ENCODE measurements at regions not wholly inside any gene's neighbourhood (a gene's known extent, or its start where the extent isn't known, plus 50 kb on each side); places are given as distances from the start of the nearest gene placed in this dataset.

GRCh38 chr3:174540116-174540908 is 318.8 kb upstream of the NAALADL2 start:
- H3K4me1 ChIP-seq (ENCODE audit: control insufficient read depth, insufficient read depth, low read length): no peaks in the 10 kb centered on the region
- ATAC-seq (no peak), DNase-seq (ENCODE audit: low read depth, low spot score) (no peak), FAIRE-seq (no peak)
- H2AFZ ChIP-seq (ENCODE audit: control insufficient read depth, low read depth, low read length): no peak overlapping the region
- intact Hi-C loops (cut with micrococcal nuclease; ENCODE audit: unreplicated experiment) (no loop called here), in situ Hi-C loops (cut with MboI) (no loop called here)
- no peak overlapping the region for H3K4me3 ChIP-seq
- H3K27ac ChIP-seq (ENCODE audit: control insufficient read depth, insufficient read depth): no peak overlapping the region
- no TSS peak for BruUV-seq (replicated peaks)
- ChIA-PET RAD21 (ENCODE audit: unreplicated experiment) (no interaction called here), SMC1A (ENCODE audit: uncharacterized antibody, unreplicated experiment) (interaction anchor here (0.7 kb wide), 1 partner anchor 21 kb away, joined by 3 read pairs; no protein-coding TSS in a partner anchor), CTCF (no interaction called here), POLR2A (interaction anchor here (0.6 kb wide), 1 partner anchor 15 kb away, joined by 5 read pairs; no protein-coding TSS in a partner anchor)
- TF ChIP-seq NR2F1 (conservative IDR thresholded peaks at IDR 0.05): no peak
- TF ChIP-seq LARP7 (IDR thresholded peaks at IDR 0.05): no peak
- no peaks in the 10 kb centered on the region for H3K27me3 ChIP-seq (replicated peaks in 1 of 2; ENCODE audit: control insufficient read depth in 2 of 2, insufficient read depth in 2 of 2, low read length in 1 of 2)
- no peak overlapping the region for H3K4me2 ChIP-seq (ENCODE audit: control insufficient read depth, insufficient read depth)
- WGBS (ENCODE audit: insufficient coverage, insufficient replicate concordance, low lambda C conversion rate, missing lambda C conversion rate): 35% methylated on average over 3 of the region's 3 CpGs
- no peaks in the 10 kb centered on the region for H3K79me2 ChIP-seq (ENCODE audit: control insufficient read depth, insufficient read depth, low read length)
- no peaks in the 10 kb centered on the region for H3K9me3 ChIP-seq (replicated peaks; ENCODE audit: control insufficient read depth, insufficient read depth, low read length)
- no peak overlapping the region for H3K9ac ChIP-seq (ENCODE audit: control insufficient read depth, insufficient read depth, low read length)
- no peaks in the 10 kb centered on the region for H4K20me1 ChIP-seq (ENCODE audit: control insufficient read depth, insufficient read depth)
- no peaks in the 10 kb centered on the region for H3K36me3 ChIP-seq (ENCODE audit: control insufficient read depth in 2 of 2, insufficient read depth in 2 of 2, low read length in 1 of 2)

- no peak overlapping the region for H3K27ac ChIP-seq (ENCODE audit: control insufficient read depth, insufficient read depth)
- TF ChIP-seq PRDM15 (CRISPR knock-in tag; IDR thresholded peaks at IDR 0.05) (no peak), TBL1XR1 (IDR thresholded peaks at IDR 0.05; ENCODE audit: low read depth, low read length) (no peak), RUNX3 (IDR thresholded peaks at IDR 0.05; ENCODE audit: low read length) (no peak)
- intact Hi-C loops (cut with micrococcal nuclease; ENCODE audit: unreplicated experiment): no loop called here
- ATAC-seq (no peak), FAIRE-seq (no peak), DNase-seq (ENCODE audit: low read depth, low spot score) (no peak)
- no peak overlapping the region for H2AFZ ChIP-seq (ENCODE audit: control insufficient read depth, low read depth, low read length)
- no peaks in the 10 kb centered on the region for H3K4me1 ChIP-seq (ENCODE audit: control insufficient read depth, insufficient read depth, low read length)
- ChIA-PET CTCF (no interaction called here), POLR2A (no interaction called here), RAD21 (ENCODE audit: unreplicated experiment) (no interaction called here), SMC1A (ENCODE audit: uncharacterized antibody, unreplicated experiment) (no interaction called here)
- no peaks in the 10 kb centered on the region for H3K36me3 ChIP-seq (ENCODE audit: control insufficient read depth in 2 of 2, insufficient read depth in 2 of 2, low read length in 1 of 2)
- no peaks in the 10 kb centered on the region for H3K9me3 ChIP-seq (replicated peaks; ENCODE audit: control insufficient read depth, insufficient read depth, low read length)
- in situ Hi-C loops (cut with MboI): no loop called here
- H3K4me2 ChIP-seq (ENCODE audit: control insufficient read depth, insufficient read depth): no peak overlapping the region
- BruUV-seq (replicated peaks): no TSS peak
- no peaks in the 10 kb centered on the region for H3K27me3 ChIP-seq (replicated peaks in 1 of 2; ENCODE audit: control insufficient read depth in 2 of 2, insufficient read depth in 2 of 2, low read length in 1 of 2)
- H3K79me2 ChIP-seq (ENCODE audit: control insufficient read depth, insufficient read depth, low read length): no peaks in the 10 kb centered on the region
- H4K20me1 ChIP-seq (ENCODE audit: control insufficient read depth, insufficient read depth): no peaks in the 10 kb centered on the region
- H3K9ac ChIP-seq (ENCODE audit: control insufficient read depth, insufficient read depth, low read length): no peak overlapping the region
- H3K4me3 ChIP-seq: no peak overlapping the region
- WGBS (ENCODE audit: insufficient coverage, insufficient replicate concordance, low lambda C conversion rate, missing lambda C conversion rate): 41% methylated on average over 2 of the region's 2 CpGs
Observed at GRCh38 chr3:174541708-174542315, 317.3 kb upstream of the NAALADL2 start.
